Activated CD8-positive, alpha-beta memory T cell treated with anti-CD3 and anti-CD28 coated beads for 48 hours (primary cell): ENCODE measurements at regions not wholly inside any gene's neighbourhood (a gene's known extent, or its start where the extent isn't known, plus 50 kb on each side); places are given as distances from the start of the nearest gene placed in this dataset.

ENCODE experiments used
- DNase-seq, 3 experiments: peaks; one replicate each; pipeline ENCODE4 v3.0.0-alpha.2; 2020; ENCODE audit warnings: low read depth in 2 of 3, low spot score in 2 of 3

DNA sequence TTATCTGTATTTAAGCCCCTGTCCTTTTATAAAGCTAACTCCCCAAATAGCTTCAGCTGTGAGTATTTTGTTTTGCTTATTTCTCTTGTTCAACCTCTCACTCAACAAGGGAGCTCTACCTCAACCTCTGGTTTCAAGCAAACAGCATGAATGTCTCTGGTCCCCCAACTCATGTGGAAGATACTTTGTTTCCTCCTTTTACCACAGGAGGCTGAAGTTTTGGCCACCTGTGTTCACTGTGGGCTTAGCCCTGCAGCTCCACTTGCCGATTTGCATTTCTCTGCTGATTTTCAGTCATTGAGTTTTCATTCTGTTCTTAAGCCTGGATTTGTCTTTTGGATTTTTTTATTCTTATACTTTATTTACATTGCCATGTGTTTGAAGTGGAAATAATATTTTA, 613.1 kb downstream of the USP25 start:
- DNase-seq, result no peak

DNA sequence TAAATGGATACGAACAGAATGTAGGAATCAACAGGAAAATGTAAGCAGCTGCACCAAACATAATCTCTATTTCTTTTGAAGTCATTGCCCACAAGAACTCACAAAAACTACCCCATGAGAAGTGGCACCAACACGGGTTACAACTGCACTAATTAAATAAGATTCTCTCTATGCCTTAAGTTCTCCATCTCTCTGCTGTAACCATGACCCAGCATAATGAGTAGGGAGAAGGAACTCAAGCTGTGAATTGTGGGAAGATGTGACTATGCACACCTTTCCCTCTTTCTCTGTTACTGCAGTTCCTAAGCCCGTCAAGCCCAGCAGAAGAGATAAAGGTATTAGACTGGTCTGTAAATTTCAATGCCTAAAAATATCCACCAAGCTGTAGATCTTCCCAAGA, 614.0 kb downstream of the USP25 start:
- no peak for DNase-seq

GRCh38 chr21:16345757-16346156, 616.0 kb downstream of the USP25 start:
- no peak for DNase-seq

DNA sequence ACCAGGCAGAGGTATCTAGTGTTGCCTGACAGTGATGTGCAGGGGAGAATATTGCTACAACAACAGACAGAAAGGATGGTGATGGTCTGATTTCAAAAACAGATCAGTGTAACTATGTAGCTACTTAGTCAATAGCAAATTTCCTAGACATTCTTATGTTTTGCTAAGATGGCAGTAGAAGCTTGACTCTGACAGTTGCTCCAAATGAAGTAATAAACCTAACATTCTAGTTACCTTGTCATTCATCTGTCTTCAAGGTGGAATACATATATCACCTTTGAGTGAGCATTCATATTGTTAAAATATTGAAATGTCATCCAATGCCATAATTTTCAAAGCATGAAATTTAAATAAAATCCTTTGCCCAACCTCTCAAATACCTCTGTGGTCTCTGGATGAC, 617.4 kb downstream of the USP25 start:
- DNase-seq, result no peak

DNA sequence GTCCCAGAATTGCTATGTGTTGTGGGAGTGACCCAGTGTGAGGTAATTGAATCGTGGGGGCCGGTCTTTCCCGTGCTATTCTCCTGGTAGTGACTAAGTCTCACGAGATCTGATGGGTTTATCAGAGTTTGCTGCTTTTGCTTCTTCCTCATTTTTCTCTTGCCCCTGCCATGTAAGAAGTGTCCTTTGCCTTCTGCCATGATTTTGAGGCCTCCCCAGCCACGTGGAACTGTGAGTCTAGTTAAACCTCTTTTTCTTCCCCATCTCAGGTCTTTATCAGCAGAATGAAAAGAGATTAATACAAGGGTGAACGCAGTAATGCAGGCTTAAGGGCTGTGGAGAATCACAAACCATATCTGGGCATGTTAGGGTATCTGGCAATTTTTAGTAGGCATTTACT, 624.0 kb downstream of the USP25 start:
- no peak for DNase-seq

DNA sequence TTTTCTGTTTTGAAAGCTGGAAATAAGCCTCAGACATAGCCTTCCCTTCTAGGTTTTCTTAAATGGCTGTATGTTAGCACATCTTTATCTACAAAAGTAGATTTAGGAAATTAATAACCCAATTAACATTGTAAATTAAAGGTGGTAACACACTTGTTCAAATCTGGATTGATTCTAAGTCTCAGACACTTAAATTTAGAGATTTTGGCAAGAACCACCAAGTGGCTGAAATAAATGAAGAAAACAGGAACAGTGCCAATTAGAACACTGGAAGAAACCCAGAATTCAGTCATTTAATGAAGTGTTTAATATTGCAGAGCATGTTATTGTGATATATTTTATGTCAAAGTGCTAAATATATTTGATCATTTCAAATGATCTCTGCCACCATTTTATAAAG, 628.2 kb downstream of the USP25 start:
- DNase-seq, result no peak

DNA sequence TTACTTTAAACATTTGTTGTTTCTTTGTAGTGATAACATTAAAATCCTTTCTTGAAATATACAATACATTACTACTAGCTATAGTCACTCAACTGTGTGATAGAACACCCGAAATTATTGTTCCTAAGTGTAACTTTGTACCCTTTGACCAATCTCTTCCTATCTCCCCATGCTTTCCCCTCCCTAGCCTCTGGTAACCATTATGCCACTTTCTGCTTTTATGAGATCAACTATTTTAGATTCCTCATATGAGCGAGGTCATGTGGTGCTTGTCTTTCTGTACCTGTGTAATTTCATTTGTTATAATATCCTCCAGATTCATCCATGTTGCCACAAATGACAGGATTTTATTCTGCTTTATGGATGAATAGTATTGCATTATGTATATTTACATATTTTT, 629.0 kb downstream of the USP25 start:
- DNase-seq, result no peak

DNA sequence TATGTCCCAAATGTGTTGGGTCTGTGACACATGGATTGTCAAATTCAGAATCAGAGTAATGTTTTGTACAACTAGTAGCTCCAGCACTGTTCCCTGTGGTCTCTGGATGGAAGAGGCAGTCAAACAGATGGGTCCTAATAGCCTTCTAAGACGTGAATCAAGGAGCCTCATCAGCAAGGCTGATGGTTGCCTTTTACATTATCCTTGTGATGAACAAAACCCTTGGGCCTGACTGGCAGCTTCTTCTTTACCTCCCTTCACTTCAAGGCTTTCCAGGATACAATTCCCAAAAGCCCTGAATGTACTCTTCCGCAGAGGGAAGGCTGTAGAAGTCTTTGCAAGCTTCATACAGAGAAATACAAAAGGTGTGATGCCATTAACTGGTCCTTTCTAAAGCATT, 633.3 kb downstream of the USP25 start:
- no peak for DNase-seq

DNA sequence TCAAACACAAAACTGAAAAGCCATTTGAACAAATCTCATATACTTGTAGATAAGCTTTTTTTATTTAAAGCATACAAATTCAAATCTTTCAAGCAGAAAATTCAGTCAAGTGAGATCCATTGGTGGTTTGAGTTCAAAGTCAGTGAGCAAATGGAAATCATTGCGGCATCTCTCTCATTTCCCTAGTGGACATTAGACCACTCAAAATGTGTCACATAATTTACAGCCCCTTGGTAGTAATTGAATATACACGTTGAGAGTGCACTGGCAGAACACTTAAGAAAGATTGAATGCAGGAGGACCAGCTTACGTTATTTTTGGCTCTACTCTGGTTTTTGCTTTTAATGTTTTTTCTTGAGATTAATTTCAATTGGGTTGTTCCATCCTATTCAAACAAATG, 633.7 kb downstream of the USP25 start:
- DNase-seq, result no peak

DNA sequence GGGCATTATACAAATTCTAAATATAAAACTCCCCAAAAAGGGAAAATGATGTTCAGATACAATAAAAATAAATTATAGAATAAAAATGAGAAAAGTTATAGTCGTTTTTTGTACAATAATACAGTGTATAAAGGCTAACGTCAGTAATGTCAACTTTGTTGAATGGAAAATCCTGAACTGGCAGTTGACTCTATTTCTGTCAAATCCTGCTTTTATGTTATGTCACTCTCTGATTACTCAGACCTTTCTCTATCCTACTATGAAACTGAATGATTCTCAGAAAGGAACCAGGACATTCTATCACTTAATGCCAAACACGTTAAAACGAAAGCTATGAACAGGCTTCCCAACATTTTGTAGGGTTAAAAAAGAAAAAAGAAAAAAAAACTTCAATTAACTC, 636.4 kb downstream of the USP25 start:
- no peak for DNase-seq

DNA sequence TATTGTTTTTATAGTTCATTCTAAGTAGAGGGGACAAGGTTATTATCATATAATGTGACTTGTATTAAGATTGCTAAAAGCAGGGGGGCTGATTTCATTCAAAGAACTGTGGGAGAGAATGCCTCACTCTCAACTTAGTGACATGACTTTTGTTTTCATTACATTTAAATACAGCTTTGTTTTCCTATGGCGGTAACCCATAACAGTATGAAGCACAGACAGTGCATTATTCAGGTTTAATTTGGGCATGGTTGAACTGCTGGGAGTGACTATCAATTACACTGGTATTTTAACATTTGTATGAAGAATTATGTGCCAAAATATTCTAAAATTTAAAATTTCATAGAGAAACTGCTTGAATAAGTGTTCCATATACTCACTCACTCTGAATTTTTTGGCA, 637.3 kb downstream of the USP25 start:
- DNase-seq, result no peak

- no peak for DNase-seq
Observed at GRCh38 chr21:16370186-16370585, 640.4 kb downstream of the USP25 start.

- DNase-seq, result no peak
Observed at GRCh38 chr21:16372586-16372985, 642.8 kb downstream of the USP25 start.

DNA sequence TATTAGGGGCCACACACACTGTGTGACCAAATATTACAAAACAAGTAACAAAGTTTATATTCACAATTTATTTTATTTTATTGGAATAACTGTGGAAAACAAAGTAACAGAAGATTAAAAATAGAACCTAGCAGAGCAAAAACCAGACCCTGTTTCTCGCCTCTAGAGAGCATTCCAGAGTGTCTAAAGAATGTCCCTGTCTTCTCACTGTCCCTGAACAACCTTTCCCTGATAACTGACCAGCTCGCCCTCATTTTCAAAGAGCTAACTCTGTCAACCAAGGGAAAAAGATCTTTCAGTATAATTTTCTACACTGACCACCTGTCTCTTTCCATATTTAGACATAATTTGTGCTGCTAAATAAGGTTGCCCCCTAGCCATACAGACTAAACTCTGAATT, 646.9 kb downstream of the USP25 start:
- no peak for DNase-seq

DNA sequence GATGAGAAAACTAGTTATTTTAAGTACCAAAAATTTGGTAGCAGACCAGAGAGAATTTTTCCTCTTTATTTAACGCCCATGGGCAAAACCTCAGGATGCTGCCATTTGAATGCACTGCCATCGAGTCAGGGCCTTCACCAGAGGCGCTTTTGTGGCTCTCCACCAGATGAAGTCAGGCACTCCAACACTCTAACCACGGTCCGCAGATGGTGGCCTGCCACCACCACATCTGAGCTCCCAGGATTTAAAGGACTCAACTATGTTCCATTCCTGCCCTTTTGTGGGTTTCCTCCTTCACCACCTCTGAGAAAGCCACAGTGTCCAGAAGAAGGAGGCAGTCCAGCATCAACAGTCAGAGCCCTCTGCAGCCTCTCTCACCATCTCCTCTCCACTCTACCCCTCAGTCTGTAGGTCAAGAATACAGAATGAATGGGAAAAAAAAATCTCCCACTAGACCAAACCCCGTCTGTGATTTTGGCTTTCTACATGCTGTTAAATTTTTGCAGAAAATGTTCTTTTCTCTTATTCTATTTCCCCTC, 647.4 kb downstream of the USP25 start:
- DNase-seq, result no peak

DNA sequence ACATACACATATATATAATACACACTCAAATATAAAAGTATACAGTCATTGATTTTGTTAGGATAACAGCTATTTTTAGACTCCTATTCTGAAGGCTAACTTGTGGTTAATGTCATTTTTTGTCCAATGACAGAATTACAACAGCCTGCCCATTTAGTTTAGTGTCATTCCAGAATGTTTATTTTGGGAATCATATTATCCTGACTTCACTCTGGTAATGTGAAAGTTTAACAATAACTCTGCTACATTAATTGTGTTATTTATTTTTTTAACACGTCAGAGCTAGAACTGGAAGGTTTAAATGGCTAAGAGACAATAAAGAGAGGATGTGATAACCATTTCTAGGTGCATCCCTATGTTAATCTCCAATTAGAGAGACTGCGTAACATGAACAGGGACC, 648.1 kb downstream of the USP25 start:
- DNase-seq, result no peak

DNA sequence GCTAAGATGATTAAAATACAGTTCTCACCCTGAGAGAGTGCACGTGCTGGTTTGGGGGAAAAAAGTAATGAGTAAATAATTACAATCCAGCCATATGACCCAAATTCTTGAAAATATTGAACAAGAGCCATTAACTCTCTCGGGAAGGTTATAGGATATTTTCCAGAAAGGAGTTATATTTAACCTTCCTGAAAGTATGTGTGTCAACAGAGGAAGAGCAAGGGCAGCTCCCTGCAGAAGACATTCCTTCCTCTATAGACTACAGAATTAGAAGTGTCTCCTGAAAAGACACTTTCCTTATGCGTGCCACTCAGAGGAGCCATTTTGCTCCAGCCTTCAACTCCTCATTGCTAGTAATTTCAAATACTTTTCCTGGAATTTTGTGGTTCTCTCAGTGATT, 648.7 kb downstream of the USP25 start:
- DNase-seq, result no peak

DNA sequence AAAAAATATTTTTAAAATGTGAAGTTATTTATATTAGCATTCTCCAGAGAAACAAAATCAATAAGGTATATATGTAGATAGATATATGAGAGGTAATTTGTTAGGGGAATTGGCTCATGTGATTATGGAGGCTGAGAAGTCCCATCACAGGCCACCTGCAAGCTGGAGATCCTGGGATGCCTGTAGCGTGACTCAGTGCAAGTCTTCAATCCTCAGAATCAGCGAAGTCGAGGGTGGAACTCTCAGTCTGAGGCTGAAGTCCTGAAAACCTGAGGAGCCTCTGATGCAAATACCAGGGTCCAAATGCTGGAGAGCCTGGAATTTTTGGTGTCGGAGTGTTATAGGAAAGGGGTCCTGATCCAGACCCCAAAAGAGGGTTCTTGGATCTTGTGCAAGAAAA, 658.5 kb downstream of the USP25 start:
- no peak for DNase-seq

DNA sequence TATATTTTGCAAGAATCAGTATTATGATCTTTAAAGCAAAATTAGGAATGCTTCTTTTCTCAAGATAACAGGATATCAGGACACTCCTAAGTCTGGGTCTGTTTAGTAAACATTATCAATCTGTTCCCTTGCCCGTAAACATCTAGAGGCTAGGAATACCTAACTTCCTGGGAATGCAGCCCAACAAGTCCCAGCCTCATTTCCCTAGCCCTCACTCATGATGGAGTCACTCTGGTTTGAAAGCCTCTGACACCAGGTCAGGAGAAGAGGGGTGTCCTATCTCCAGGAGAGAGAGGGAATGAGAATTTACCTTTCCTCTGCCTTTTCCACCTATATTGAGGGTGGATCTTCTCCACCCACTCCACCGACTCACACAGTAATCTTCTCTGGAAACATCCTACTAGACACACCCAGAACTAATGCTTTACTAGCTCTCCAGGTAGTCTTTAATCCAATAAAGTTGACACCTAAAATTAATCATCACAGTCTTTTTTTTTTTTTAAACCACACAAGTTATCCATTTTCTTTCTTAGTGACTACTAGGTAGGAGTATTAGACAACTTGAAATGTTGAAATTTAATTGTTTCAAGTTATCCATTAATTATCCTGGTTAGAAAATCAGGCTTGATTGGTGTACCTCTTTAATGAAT, 659.3 kb downstream of the USP25 start:
- no peak for DNase-seq

DNA sequence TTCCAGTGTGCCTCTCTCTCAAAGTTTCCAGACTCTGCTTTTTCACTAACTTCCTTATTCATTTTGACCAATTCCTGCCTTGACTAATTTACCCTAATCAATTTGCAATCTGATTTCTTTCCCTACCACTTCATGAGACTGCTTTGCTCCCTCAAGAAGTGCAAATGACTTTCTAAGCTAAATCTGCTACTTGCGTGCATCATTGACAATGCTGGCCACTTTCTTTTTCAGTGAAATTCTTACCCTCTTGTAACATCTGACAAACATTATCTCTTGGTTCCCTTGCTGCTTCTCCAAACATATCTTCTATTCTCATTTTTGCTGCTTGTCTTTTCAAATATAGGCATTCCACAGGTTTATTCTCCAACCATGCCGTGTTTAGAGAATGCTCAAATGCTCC, 659.9 kb downstream of the USP25 start:
- DNase-seq, result no peak

- DNase-seq, result no peak
Observed at GRCh38 chr21:16395285-16395684, 665.5 kb downstream of the USP25 start.

DNA sequence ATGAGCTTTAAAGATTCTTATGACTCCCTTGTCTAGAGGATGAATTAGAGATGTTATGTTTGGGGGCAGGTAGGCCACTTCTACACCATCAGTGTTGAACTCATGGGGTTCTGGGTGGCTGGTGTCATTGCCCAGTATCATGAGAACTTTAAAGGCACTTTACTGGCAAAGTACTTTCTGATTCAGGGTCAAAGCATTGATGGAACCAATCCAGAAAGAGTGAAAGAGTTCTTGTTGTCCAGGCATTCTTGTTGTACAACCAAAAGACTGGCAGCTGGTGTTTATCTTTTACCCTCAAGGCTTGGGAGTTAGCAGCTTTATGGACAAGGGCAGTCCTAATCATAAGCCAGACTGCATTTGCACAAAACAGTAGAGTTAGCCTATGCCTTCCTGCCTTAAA, 673.0 kb downstream of the USP25 start:
- DNase-seq, result no peak

GRCh38 chr21:16404776-16405175, 675.0 kb downstream of the USP25 start:
- no peak for DNase-seq

GRCh38 chr21:16406355-16406754, 676.6 kb downstream of the USP25 start:
- DNase-seq, result no peak
